ENCODE measurements at regions not wholly inside any gene's neighbourhood (a gene's known extent, or its start where the extent isn't known, plus 50 kb on each side); places are given as distances from the start of the nearest gene placed in this dataset.

GRCh38 chr5:93925321-93925720 lies 183.9 kb upstream of the POU5F2 start:
- Histone ChIP-seq H2BK15ac (ENCODE audit: low read length) (no peak overlapping the region), H3K9me3 (ENCODE audit: insufficient read depth in 2 of 2, low read depth in 1 of 2, low read length in 1 of 2) (no peaks in the 10 kb centered on the region), H2BK120ac (replicated peaks; ENCODE audit: low read depth, low read length) (no peak overlapping the region), H4K20me1 (replicated peaks in 1 of 2; ENCODE audit: control insufficient read depth in 1 of 2, insufficient read depth in 2 of 2, low read length in 2 of 2) (no peaks in the 10 kb centered on the region), H3K9ac (replicated peaks in 1 of 4; ENCODE audit: extremely low read depth in 1 of 4, low read depth in 3 of 4, low read length in 3 of 4) (no peak overlapping the region), H3K4ac (replicated peaks; ENCODE audit: insufficient read length, low read depth, low read length) (no peak overlapping the region), H4K91ac (replicated peaks; ENCODE audit: insufficient read length, low read length) (no peak overlapping the region), H2AFZ (ENCODE audit: low read length) (no peak overlapping the region), H2BK20ac (ENCODE audit: low read length) (no peak overlapping the region), H2BK5ac (ENCODE audit: low read depth, low read length) (no peak overlapping the region), H3K23ac (ENCODE audit: insufficient read length) (no peak overlapping the region), H3K4me1 (replicated peaks in 1 of 4; ENCODE audit: control insufficient read depth in 3 of 4, insufficient read depth in 4 of 4, low read length in 3 of 4) (no peaks in the 10 kb centered on the region), H4K5ac (ENCODE audit: insufficient read length, low read depth, low read length) (no peak overlapping the region), H4K8ac (ENCODE audit: extremely low read depth, insufficient read depth, low read length) (no peak overlapping the region), H2AK5ac (ENCODE audit: low read depth, low read length) (no peak overlapping the region), H3K27me3 (replicated peaks in 1 of 4; ENCODE audit: control insufficient read depth in 3 of 4, extremely low read depth in 1 of 4, insufficient read depth in 3 of 4, low read length in 3 of 4) (no peaks in the 10 kb centered on the region), H3K79me1 (ENCODE audit: low read depth, low read length) (no peaks in the 10 kb centered on the region), H3K4me3 (ENCODE audit: extremely low read depth in 1 of 4, insufficient read depth in 2 of 4, low read depth in 3 of 4, low read length in 4 of 4) (no peak overlapping the region), H3K14ac (ENCODE audit: insufficient read length) (no peak overlapping the region), H3K4me2 (ENCODE audit: insufficient read depth in 1 of 2, low read depth in 2 of 2, low read length in 2 of 2) (no peak overlapping the region), H3K18ac (ENCODE audit: extremely low read depth, low read length) (no peak overlapping the region), H3K27ac (ENCODE audit: low read depth, low read length) (no peak overlapping the region), H2BK12ac (ENCODE audit: low read depth, low read length) (no peak overlapping the region), H3K56ac (replicated peaks; ENCODE audit: insufficient read length, low read depth, low read length) (no peak overlapping the region), H3K36me3 (ENCODE audit: control insufficient read depth in 2 of 4, insufficient read depth in 4 of 4, low read length in 3 of 4) (no peaks in the 10 kb centered on the region), H3K79me2 (ENCODE audit: control insufficient read depth in 1 of 2, insufficient read depth in 2 of 2, low read length in 2 of 2) (no peaks in the 10 kb centered on the region), H3K23me2 (ENCODE audit: low read depth, low read length) (no peaks in the 10 kb centered on the region)
- ChIA-PET CTCF (ENCODE audit: partially characterized antibody) (interaction anchor here (1.3 to 2.7 kb wide), 2 partner anchors 9 to 13 kb away, joined by 3 to 10 read pairs; no protein-coding TSS in a partner anchor), POLR2A (ENCODE audit: partially characterized antibody) (no interaction called here)
- FAIRE-seq = no peak
- TF ChIP-seq BCL11A (IDR thresholded peaks at IDR 0.05; ENCODE audit: low read depth in 2 of 2, low read length in 2 of 2) = no peak
- TF ChIP-seq NRF1 (IDR thresholded peaks at IDR 0.05; ENCODE audit: low read depth, low read length) = no peak
- TF ChIP-seq EP300 (IDR thresholded peaks at IDR 0.05; ENCODE audit: borderline replicate concordance in 1 of 2, low read depth in 2 of 2, low read length in 2 of 2) = no peak
- no peak for TF ChIP-seq SIX5 (IDR thresholded peaks at IDR 0.05; ENCODE audit: low read depth, low read length)
- TF ChIP-seq CBX8 (IDR thresholded peaks at IDR 0.05; ENCODE audit: borderline replicate concordance, low read depth, low read length) = no peak
- TF ChIP-seq EZH2 (IDR thresholded peaks at IDR 0.05; ENCODE audit: low read depth, low read length, severe bottlenecking) = no peak
- no peak for TF ChIP-seq JUND (IDR thresholded peaks at IDR 0.05; ENCODE audit: low read length)
- WGBS, 2 experiments (ENCODE audit: extremely low coverage in 1 of 2, insufficient coverage in 1 of 2, insufficient read length in 1 of 2, insufficient replicate concordance in 2 of 2, low coverage in 1 of 2, low lambda C conversion rate in 2 of 2, missing lambda C conversion rate in 1 of 2) = 100% methylated on average over 1 of the region's 1 CpG; no CpG with 5 or more reads in 1 of the 2 experiments
- no peak for DNase-seq (ENCODE audit: low read depth in 1 of 2, low spot score in 2 of 2)

Measured in H1 (cell line).